Heart left ventricle (tissue), 16 donors: ENCODE measurements at regions not wholly inside any gene's neighbourhood (a gene's known extent, or its start where the extent isn't known, plus 50 kb on each side); places are given as distances from the start of the nearest gene placed in this dataset.

Experiments used
- ATAC-seq, 4 donors: fragments of 200-7000 bp; cut with Tn5 transposase; one replicate each; pipeline ENCODE4 v1.9.1; 2020 to 2022; ENCODE audit warnings: moderate library complexity in 4 of 4, mild to moderate bottlenecking in 3 of 4, moderate number of reproducible peaks in 1 of 4
- DNase-seq, 5 donors: peaks; one replicate each; pipeline ENCODE4 v3.0.0-alpha.2; 2020
- H3K27ac ChIP-seq, 12 donors: fragments of 200-600 bp; sonication (generic) in 4 of 12; one replicate each; pipeline versions ENCODE4 v1.5.0 to v1.8.0; 2016 to 2022; ENCODE audit warnings: mild to moderate bottlenecking in 2 of 12
- H3K27me3 ChIP-seq, 9 donors: fragments of 200-600 bp; sonication (generic) in 2 of 9; one replicate each; pipeline versions ENCODE4 v1.5.1 to v1.8.0; 2016 to 2022; ENCODE audit warnings: mild to moderate bottlenecking in 3 of 9
- H3K36me3 ChIP-seq, 9 donors: fragments of 200-600 bp; sonication (generic) in 2 of 9; one replicate each; pipeline versions ENCODE4 v1.5.0 to v1.8.0; 2018 to 2022; ENCODE audit warnings: mild to moderate bottlenecking in 2 of 9
- H3K4me1 ChIP-seq, 12 donors: fragments of 200-600 bp; sonication (generic) in 4 of 12; one replicate each; pipeline versions ENCODE4 v1.5.0 to v1.8.0; 2016 to 2022; ENCODE audit warnings: mild to moderate bottlenecking in 3 of 12
- H3K4me3 ChIP-seq, 12 donors: fragments of 200-600 bp; sonication (generic) in 4 of 12; one replicate each; pipeline versions ENCODE4 v1.5.0 to v1.8.0; 2017 to 2022; ENCODE audit warnings: mild to moderate bottlenecking in 9 of 12, moderate library complexity in 4 of 12
- H3K9me3 ChIP-seq, 12 donors: fragments of 200-600 bp; sonication (generic) in 4 of 12; one replicate each; pipeline versions ENCODE4 v1.5.0 to v1.8.0; 2016 to 2022; ENCODE audit warnings: mild to moderate bottlenecking in 1 of 12
- CTCF ChIP-seq, 12 donors: fragments of 200-600 bp; sonication (generic) in 4 of 12; IDR thresholded peaks; one replicate each; pipeline versions ENCODE4 v1.5.0 to v1.8.0; 2018 to 2022; ENCODE audit warnings: antibody characterized with exemption in 12 of 12, mild to moderate bottlenecking in 5 of 12
- POLR2A ChIP-seq, 2 donors: fragments of 450-650 bp; IDR thresholded peaks; one replicate each; pipeline ENCODE4 v1.6.1; 2017; ENCODE audit warnings: antibody characterized with exemption in 2 of 2, mild to moderate bottlenecking in 2 of 2, moderate library complexity in 2 of 2
- WGBS, 4 donors: extraction: QIAGEN DNeasy Blood & Tissue Kit in 2 of 4; methylation state at CpG; one replicate each; pipeline versions ENCODE4 v1.1.5 to v1.1.7; 2013 to 2018; 5-methylcytosine and 5-hydroxymethylcytosine counted together
- intact Hi-C, 10 donors: fragments of 100-400 bp; cut with DNase I; formaldehyde crosslinking; loops; one replicate each; pipeline versions ENCODE4 v1.11.1 to v1.14.2; 2022
- donor health status: ischemic (EF 13 %, LVEDD 7.1; RV severe dilation, severe dysfunction).
- donor health status: healthy with polysubstance abuse.
- donor health status: DM: no; HTN: yes; CAD: no.
- donor health status: DM: no; HTN: no; CAD: no.
- donor health status: ischemic (EF 25% LVEDD 6.9; RV normal size, moderate dysfunction).
- donor health status: ischemic (EF 25% LVEDD 5.7; RV mildly dilated, moderate dysfunction).
- donor health status: healthy.
- donor health status: DM: yes; HTN: yes; CAD: no.
- donor health status: ischemic (EF 35%, LVEDD 5.7; RV mildly dilated, moderate dysfunction).
- donor health status: nonischemic (EF 11% LVEDD 7.7; RV severe dilation, severe dysfunction).
- donor health status: DM: yes; HTN: yes; CAD: no.
- donor health status: PGD.
- donor health status: ischemic (EF 29% LVEDD 5.4; RV normal size, mild dysfunction).
- donor health status: nonischemic (EF 23%, LVEDD 6.1; RV moderate dilation, normal function).

GRCh38 chr5:90055831-90056328 is 353.7 kb downstream of the CETN3 start:
- Histone ChIP-seq H3K27ac (no peak overlapping the region), H3K9me3 (peaks cover 0 to 6% (median 0%) of the 10 kb centered on the region in 12 donors), H3K36me3 (no peaks in the 10 kb centered on the region), H3K27me3 (no peaks in the 10 kb centered on the region), H3K4me1 (peaks cover 0 to 12% (median 0%) of the 10 kb centered on the region in 12 donors), H3K4me3 (no peak overlapping the region)
- no peak for ATAC-seq
- intact Hi-C loops, result loop anchor here in 1 of 10 donors (5.0 kb wide), 1 partner anchor 64 kb away; no protein-coding TSS in a partner anchor
- WGBS, 4 donors, result 78 to 82% (median 81%) methylated on average over 9 of the region's 9 CpGs
- no peak for DNase-seq
- TF ChIP-seq POLR2A (IDR thresholded peaks at IDR 0.05), result no peak
- no peak for TF ChIP-seq CTCF (IDR thresholded peaks at IDR 0.05)

GRCh38 chr5:90054612-90055011 is 354.9 kb downstream of the CETN3 start:
- no peak for DNase-seq
- TF ChIP-seq CTCF (IDR thresholded peaks at IDR 0.05), result no peak
- TF ChIP-seq POLR2A (IDR thresholded peaks at IDR 0.05), result no peak
- intact Hi-C loops, result loop anchor here in 1 of 10 donors (5.0 kb wide), 1 partner anchor 62 kb away; no protein-coding TSS in a partner anchor
- Histone ChIP-seq H3K36me3 (no peaks in the 10 kb centered on the region), H3K9me3 (peaks cover 0 to 6% (median 0%) of the 10 kb centered on the region in 12 donors), H3K27ac (no peak overlapping the region), H3K4me1 (peaks cover 0 to 12% (median 0%) of the 10 kb centered on the region in 12 donors), H3K27me3 (no peaks in the 10 kb centered on the region), H3K4me3 (no peak overlapping the region)
- WGBS, 4 donors, result 76 to 97% (median 89%) methylated on average over 3 of the region's 3 CpGs
- ATAC-seq, result no peak

- Histone ChIP-seq H3K9me3 (no peaks in the 10 kb centered on the region), H3K27ac (no peak overlapping the region), H3K4me3 (no peak overlapping the region), H3K4me1 (peaks cover 0 to 9% (median 0%) of the 10 kb centered on the region in 12 donors), H3K27me3 (no peaks in the 10 kb centered on the region), H3K36me3 (no peaks in the 10 kb centered on the region)
- DNase-seq (no peak), ATAC-seq (no peak)
- TF ChIP-seq POLR2A (IDR thresholded peaks at IDR 0.05) (no peak), CTCF (IDR thresholded peaks at IDR 0.05) (no peak)
- intact Hi-C loops, result no loop called here
- 71 to 90% (median 78%) methylated on average over 1 of the region's 1 CpG for WGBS, 4 donors
Measured at GRCh38 chr5:90051756-90052155, 357.8 kb downstream of the CETN3 start.

GRCh38 chr5:90050103-90050502 is 359.5 kb downstream of the CETN3 start:
- no peaks in the 10 kb centered on the region for H3K36me3 ChIP-seq
- peaks cover 0 to 8% (median 0%) of the 10 kb centered on the region in 12 donors for H3K9me3 ChIP-seq
- intact Hi-C loops, result no loop called here
- TF ChIP-seq CTCF (IDR thresholded peaks at IDR 0.05), result no peak
- no peak for TF ChIP-seq POLR2A (IDR thresholded peaks at IDR 0.05)
- H3K4me1 ChIP-seq, result no peaks in the 10 kb centered on the region
- no peak overlapping the region for H3K27ac ChIP-seq
- 95 to 100% (median 97%) methylated on average over 2 of the region's 2 CpGs for WGBS, 4 donors
- no peaks in the 10 kb centered on the region for H3K27me3 ChIP-seq
- no peak overlapping the region for H3K4me3 ChIP-seq
- DNase-seq (no peak), ATAC-seq (no peak)
